Nephron (organoid): ENCODE measurements at regions not wholly inside any gene's neighbourhood (a gene's known extent, or its start where the extent isn't known, plus 50 kb on each side); places are given as distances from the start of the nearest gene placed in this dataset.

ENCODE experiments used
- H3K27ac Mint-ChIP-seq, 3 experiments: 2 replicates each; pipeline ENCODE4 v1.8.0; 2020; ENCODE audit warnings: mixed read lengths in 3 of 3, mild to moderate bottlenecking in 2 of 3, moderate library complexity in 1 of 3
- H3K27me3 Mint-ChIP-seq: 2 replicates; pipeline ENCODE4 v1.8.0; 2021; ENCODE audit warnings: low read depth, mild to moderate bottlenecking, moderate library complexity, mixed read lengths
- H3K36me3 Mint-ChIP-seq: 2 replicates; pipeline ENCODE4 v1.8.0; 2020; ENCODE audit warnings: low read depth, mixed read lengths
- H3K4me1 Mint-ChIP-seq: 2 replicates; pipeline ENCODE4 v1.8.0; 2020; ENCODE audit warnings: mixed read lengths
- H3K4me3 Mint-ChIP-seq, 3 experiments: 2 replicates each; pipeline ENCODE4 v1.8.0; 2020; ENCODE audit warnings: mild to moderate bottlenecking in 3 of 3, mixed read lengths in 3 of 3, moderate library complexity in 2 of 3
- H3K9me3 Mint-ChIP-seq: 2 replicates; pipeline ENCODE4 v1.8.0; 2020; ENCODE audit warnings: mixed read lengths
- CTCF ChIP-seq, 3 experiments: fragments of 200-600 bp; sonication (generic); IDR thresholded peaks; one replicate each; pipeline ENCODE4 v1.5.0; 2021; ENCODE audit warnings: antibody characterized with exemption in 3 of 3; ENCODE audit not compliant: unreplicated experiment in 3 of 3

GRCh38 chr10:111522551-111522950 is 445.7 kb downstream of the ADRA2A start:
- no peak for TF ChIP-seq CTCF (IDR thresholded peaks at IDR 0.05; ENCODE audit: unreplicated experiment in 3 of 3)
- Mint-ChIP-seq H3K36me3 (no peaks in the 10 kb centered on the region), H3K27ac (no peak overlapping the region)

GRCh38 chr10:111523016-111523415 is 446.2 kb downstream of the ADRA2A start:
- Mint-ChIP-seq H3K27ac (no peak overlapping the region), H3K36me3 (no peaks in the 10 kb centered on the region), H3K4me1 (no peaks in the 10 kb centered on the region), H3K4me3 (no peak overlapping the region), H3K27me3 (no peaks in the 10 kb centered on the region), H3K9me3 (no peaks in the 10 kb centered on the region)
- TF ChIP-seq CTCF (IDR thresholded peaks at IDR 0.05; ENCODE audit: unreplicated experiment in 3 of 3), result no peak

More at GRCh38 chr10:111522551-111522950, 445.7 kb downstream of the ADRA2A start:
- Mint-ChIP-seq H3K4me3 (no peak overlapping the region), H3K4me1 (no peaks in the 10 kb centered on the region), H3K27me3 (no peaks in the 10 kb centered on the region), H3K9me3 (no peaks in the 10 kb centered on the region)

GRCh38 chr10:111524134-111524533 is 447.3 kb downstream of the ADRA2A start:
- Mint-ChIP-seq H3K9me3 (no peaks in the 10 kb centered on the region), H3K36me3 (no peaks in the 10 kb centered on the region), H3K27ac (no peak overlapping the region), H3K4me1 (no peaks in the 10 kb centered on the region), H3K4me3 (no peak overlapping the region), H3K27me3 (no peaks in the 10 kb centered on the region)
- no peak for TF ChIP-seq CTCF (IDR thresholded peaks at IDR 0.05; ENCODE audit: unreplicated experiment in 3 of 3)

- Mint-ChIP-seq H3K4me3 (no peak overlapping the region), H3K4me1 (no peaks in the 10 kb centered on the region), H3K27me3 (no peaks in the 10 kb centered on the region), H3K9me3 (no peaks in the 10 kb centered on the region), H3K27ac (no peak overlapping the region), H3K36me3 (no peaks in the 10 kb centered on the region)
- no peak for TF ChIP-seq CTCF (IDR thresholded peaks at IDR 0.05; ENCODE audit: unreplicated experiment in 3 of 3)
Measured at GRCh38 chr10:111525696-111526095, 448.9 kb downstream of the ADRA2A start.

- no peak overlapping the region for H3K27ac Mint-ChIP-seq
- H3K36me3 Mint-ChIP-seq, result no peaks in the 10 kb centered on the region
- no peak overlapping the region for H3K4me3 Mint-ChIP-seq
- no peaks in the 10 kb centered on the region for H3K9me3 Mint-ChIP-seq
- no peak for TF ChIP-seq CTCF (IDR thresholded peaks at IDR 0.05; ENCODE audit: unreplicated experiment in 3 of 3)
- H3K4me1 Mint-ChIP-seq, result no peaks in the 10 kb centered on the region
- peaks cover 8% of the 10 kb centered on the region for H3K27me3 Mint-ChIP-seq
Measured at GRCh38 chr10:111531690-111532089, 454.9 kb downstream of the ADRA2A start.

- Mint-ChIP-seq H3K4me3 (no peak overlapping the region), H3K4me1 (no peaks in the 10 kb centered on the region), H3K27me3 (peaks cover 8% of the 10 kb centered on the region), H3K27ac (no peak overlapping the region), H3K9me3 (no peaks in the 10 kb centered on the region), H3K36me3 (no peaks in the 10 kb centered on the region)
- TF ChIP-seq CTCF (IDR thresholded peaks at IDR 0.05; ENCODE audit: unreplicated experiment in 3 of 3), result no peak
Measured at GRCh38 chr10:111532139-111532538, 455.3 kb downstream of the ADRA2A start.
